B cell (primary cell): ENCODE measurements at regions not wholly inside any gene's neighbourhood (a gene's known extent, or its start where the extent isn't known, plus 50 kb on each side); places are given as distances from the start of the nearest gene placed in this dataset.

Experiments
- ATAC-seq: fragments of 200-7000 bp; cut with Tn5 transposase; one replicate; pipeline ENCODE4 v1.10.0; 2021; ENCODE audit warnings: low read depth, mild to moderate bottlenecking, moderate number of reproducible peaks, moderate library complexity
- CTCF ChIA-PET: fragments of 350-600 bp; sonication (Branson Sonifier 250); formaldehyde crosslinking; loops from one replicate; lab custom pipeline; 2021; ENCODE audit warnings: antibody characterized with exemption, inconsistent platforms; lab: Charles Lee
- POLR2A ChIA-PET: fragments of 350-600 bp; sonication (Branson Sonifier 250); formaldehyde crosslinking; loops from one replicate; lab custom pipeline; 2021; ENCODE audit warnings: antibody characterized with exemption; lab: Charles Lee
- DNase-seq: peaks from one replicate; pipeline ENCODE4 v3.0.0; 2013
- H2AFZ ChIP-seq: 2 replicates; pipeline ENCODE4 v1.6.1; 2012; ENCODE audit warnings: mild to moderate bottlenecking, low read depth, low read length; ENCODE audit not compliant: insufficient read depth, poor library complexity, severe bottlenecking
- H3K27ac ChIP-seq, 2 donors: 1 replicate in 1 of 2; 2 replicates in 1 of 2; pipeline ENCODE4 v1.5.1; 2012 to 2013; ENCODE audit warnings: low read length in 2 of 2, mild to moderate bottlenecking in 2 of 2, moderate library complexity in 1 of 2
- H3K27me3 ChIP-seq, 4 experiments: fragments of 200-600 bp in 1 of 4; sonication (generic) in 1 of 4; replicated peaks in 1 of 4; 1 replicate in 2 of 4; 2 replicates in 2 of 4; pipeline versions ENCODE4 v1.6.1 to v1.7.0; 2013 to 2016; ENCODE audit warnings: low read length in 3 of 4, mild to moderate bottlenecking in 2 of 4, mixed read lengths in 1 of 4, moderate library complexity in 1 of 4; ENCODE audit not compliant: insufficient read depth in 4 of 4, control insufficient read depth in 3 of 4; ENCODE audit errors: control extremely low read depth in 1 of 4
- H3K36me3 ChIP-seq, 2 experiments: replicated peaks in 1 of 2; 1 replicate in 1 of 2; 2 replicates in 1 of 2; pipeline versions ENCODE4 v1.6.1 to v1.7.1; 2013; ENCODE audit warnings: low read length in 1 of 2; ENCODE audit not compliant: insufficient read depth in 2 of 2, control insufficient read depth in 1 of 2; ENCODE audit errors: control extremely low read depth in 1 of 2, extremely low read depth in 1 of 2
- H3K4me1 ChIP-seq, 2 donors: fragments of 200-600 bp in 1 of 2; sonication (generic) in 1 of 2; 1 replicate in 1 of 2; 2 replicates in 1 of 2; pipeline versions ENCODE4 v1.5.1 to v1.6.1; 2013 to 2017; ENCODE audit warnings: low read length in 2 of 2; ENCODE audit not compliant: control insufficient read depth in 2 of 2, insufficient read depth in 2 of 2
- H3K4me2 ChIP-seq: replicated peaks from 2 replicates; pipeline ENCODE3; 2012; ENCODE audit warnings: mild to moderate bottlenecking, low read depth, low read length; ENCODE audit not compliant: poor library complexity, severe bottlenecking
- H3K4me3 ChIP-seq, 5 experiments: fragments of 200-600 bp in 1 of 5; sonication (generic) in 1 of 5; 1 replicate in 3 of 5; 2 replicates in 2 of 5; pipeline versions ENCODE4 v1.5.1 to v1.7.0; 2011 to 2016; ENCODE audit warnings: low read length in 4 of 5, mild to moderate bottlenecking in 4 of 5, low read depth in 2 of 5, control low read depth in 1 of 5, moderate library complexity in 1 of 5; ENCODE audit not compliant: insufficient read depth in 1 of 5; ENCODE audit errors: control extremely low read depth in 1 of 5, extremely low read depth in 1 of 5
- H3K79me2 ChIP-seq: fragments of 200-600 bp; sonication (generic); one replicate; pipeline ENCODE4 v1.6.0; 2016; ENCODE audit warnings: low read length; ENCODE audit not compliant: control insufficient read depth, insufficient read depth
- H3K9ac ChIP-seq: fragments of 200-600 bp; sonication (generic); 2 replicates; pipeline ENCODE4 v1.6.1; 2017; ENCODE audit warnings: mild to moderate bottlenecking, low read length, moderate library complexity
- H3K9me3 ChIP-seq, 3 donors: one replicate each; pipeline versions ENCODE4 v1.6.1 to v1.7.1; 2013; ENCODE audit warnings: low read length in 2 of 3; ENCODE audit not compliant: control insufficient read depth in 2 of 3, insufficient read depth in 1 of 3; ENCODE audit errors: control extremely low read depth in 1 of 3
- H4K20me1 ChIP-seq: 2 replicates; pipeline ENCODE4 v1.6.0; 2012; ENCODE audit warnings: mild to moderate bottlenecking, low read length; ENCODE audit not compliant: insufficient read depth, control insufficient read depth, poor library complexity, severe bottlenecking
- H3K27ac Mint-ChIP-seq: one replicate; pipeline ENCODE4 v1.8.0; 2021; ENCODE audit warnings: mixed read lengths
- H3K27me3 Mint-ChIP-seq: one replicate; pipeline ENCODE4 v1.8.0; 2021; ENCODE audit warnings: mixed read lengths
- H3K4me1 Mint-ChIP-seq: one replicate; pipeline ENCODE4 v1.8.0; 2021; ENCODE audit warnings: mixed read lengths
- H3K4me3 Mint-ChIP-seq: one replicate; pipeline ENCODE4 v1.8.0; 2021; ENCODE audit warnings: mixed read lengths
- H3K9me3 Mint-ChIP-seq: one replicate; pipeline ENCODE4 v1.8.0; 2022; ENCODE audit warnings: mixed read lengths; ENCODE audit not compliant: insufficient read depth
- CTCF ChIP-seq: fragments of 200-600 bp; IDR thresholded peaks from one replicate; pipeline ENCODE4 v1.8.0; 2022; ENCODE audit warnings: antibody characterized with exemption, mild to moderate bottlenecking
- EZH2 ChIP-seq: IDR thresholded peaks from 2 replicates; pipeline ENCODE4 v1.6.1; 2012; ENCODE audit warnings: borderline replicate concordance, low read depth, mild to moderate bottlenecking, moderate library complexity, low read length; ENCODE audit not compliant: insufficient read depth, poor library complexity, severe bottlenecking
- WGBS: methylation state at CpG from one replicate; pipeline ENCODE4 v1.1.5; 2013; ENCODE audit warnings: missing lambda C conversion rate; ENCODE audit not compliant: insufficient coverage; 5-methylcytosine and 5-hydroxymethylcytosine counted together
- intact Hi-C: fragments of 100-400 bp; cut with micrococcal nuclease; formaldehyde crosslinking; loops from one replicate; pipeline ENCODE4 v1.10.0; 2022

- no peak overlapping the region for H3K9ac ChIP-seq
- H3K79me2 ChIP-seq = no peaks in the 10 kb centered on the region
- H2AFZ ChIP-seq = no peak overlapping the region
- H4K20me1 ChIP-seq = no peaks in the 10 kb centered on the region
- ATAC-seq = no peak
- Mint-ChIP-seq H3K4me3 (no peak overlapping the region), H3K27ac (no peak overlapping the region), H3K9me3 (no peaks in the 10 kb centered on the region), H3K4me1 (no peaks in the 10 kb centered on the region), H3K27me3 (no peaks in the 10 kb centered on the region)
- no peak overlapping the region for H3K27ac ChIP-seq
- CTCF ChIA-PET = no interaction called here
- TF ChIP-seq CTCF (no peak), EZH2 (no peak)
- no peaks in the 10 kb centered on the region for H3K4me1 ChIP-seq
- H3K4me3 ChIP-seq = no peak overlapping the region
- H3K9me3 ChIP-seq = no peaks in the 10 kb centered on the region
- no peak for DNase-seq
- no peak overlapping the region for H3K4me2 ChIP-seq
- WGBS = no CpG with 5 or more reads among the region's 3 CpGs
- intact Hi-C loops = no loop called here
- no peaks in the 10 kb centered on the region for H3K36me3 ChIP-seq
- POLR2A ChIA-PET = no interaction called here
- H3K27me3 ChIP-seq = no peaks in the 10 kb centered on the region
Measured at GRCh38 chr4:123017636-123018395, 95.4 kb upstream of the NUDT6 start.

GRCh38 chr4:123018396-123018775, 96.0 kb upstream of the NUDT6 start:
- Histone ChIP-seq H4K20me1 (no peaks in the 10 kb centered on the region), H3K9ac (no peak overlapping the region), H3K9me3 (peaks cover 0 to under 1% (median 0%) of the 10 kb centered on the region in 3 donors), H3K4me1 (no peaks in the 10 kb centered on the region), H3K27ac (no peak overlapping the region), H3K79me2 (no peaks in the 10 kb centered on the region), H2AFZ (no peak overlapping the region), H3K4me2 (no peak overlapping the region), H3K36me3 (no peaks in the 10 kb centered on the region), H3K27me3 (no peaks in the 10 kb centered on the region), H3K4me3 (no peak overlapping the region)
- no peak overlapping the region for H3K4me3 Mint-ChIP-seq
- no peaks in the 10 kb centered on the region for H3K9me3 Mint-ChIP-seq
- intact Hi-C loops = no loop called here
- no peaks in the 10 kb centered on the region for H3K27me3 Mint-ChIP-seq
- no peak overlapping the region for H3K27ac Mint-ChIP-seq
- POLR2A ChIA-PET = no interaction called here
- TF ChIP-seq CTCF (no peak), EZH2 (no peak)
- CTCF ChIA-PET = no interaction called here
- H3K4me1 Mint-ChIP-seq = no peaks in the 10 kb centered on the region
- 67% methylated on average over 3 of the region's 3 CpGs for WGBS
- DNase-seq (no peak), ATAC-seq (no peak)
